ENCODE measurements at regions not wholly inside any gene's neighbourhood (a gene's known extent, or its start where the extent isn't known, plus 50 kb on each side); places are given as distances from the start of the nearest gene placed in this dataset.

GRCh38 chr20:16678779-16679178, 51.0 kb upstream of the SNRPB2 start:
- 87 to 88% methylated on average over 3 to 4 of the region's 4 CpGs for WGBS, 2 experiments (ENCODE audit: insufficient coverage in 1 of 2, insufficient read length in 1 of 2)
- H3K27ac ChIP-seq (ENCODE audit: low read depth, low read length) = no peak overlapping the region
- peaks cover 5% of the 10 kb centered on the region for H3K4me1 Mint-ChIP-seq
- no peaks in the 10 kb centered on the region for H3K36me3 ChIP-seq (ENCODE audit: control insufficient read depth, insufficient read depth, low read length)
- no peak overlapping the region for H3K4me3 ChIP-seq (ENCODE audit: low read length)
- peaks cover 6% of the 10 kb centered on the region for H3K9me3 Mint-ChIP-seq
- H3K9ac ChIP-seq (ENCODE audit: extremely low read depth, low read length, poor library complexity, severe bottlenecking) = no peak overlapping the region
- H3K4me1 ChIP-seq (ENCODE audit: control insufficient read depth, insufficient read depth, low read length) = no peaks in the 10 kb centered on the region
- peaks cover 5% of the 10 kb centered on the region for H3K9me3 ChIP-seq (ENCODE audit: control insufficient read depth, low read length)
- no peak for TF ChIP-seq CTCF (conservative IDR thresholded peaks at IDR 0.05)
- H3K36me3 Mint-ChIP-seq (ENCODE audit: low read depth) = no peaks in the 10 kb centered on the region
- H3K27me3 Mint-ChIP-seq (ENCODE audit: insufficient read depth) = no peaks in the 10 kb centered on the region
- no peak overlapping the region for H3K27ac Mint-ChIP-seq
- no peak overlapping the region for H3K4me3 Mint-ChIP-seq
- H3K27me3 ChIP-seq (ENCODE audit: control insufficient read depth, insufficient read depth, low read length, poor library complexity, severe bottlenecking) = no peaks in the 10 kb centered on the region
- DNase-seq = no peak

- DNase-seq = no peak
- H3K27ac ChIP-seq (ENCODE audit: low read depth, low read length) = no peak overlapping the region
- peaks cover 5% of the 10 kb centered on the region for H3K9me3 ChIP-seq (ENCODE audit: control insufficient read depth, low read length)
- no peaks in the 10 kb centered on the region for H3K27me3 ChIP-seq (ENCODE audit: control insufficient read depth, insufficient read depth, low read length, poor library complexity, severe bottlenecking)
- H3K36me3 Mint-ChIP-seq (ENCODE audit: low read depth) = no peaks in the 10 kb centered on the region
- H3K9me3 Mint-ChIP-seq = peaks cover 6% of the 10 kb centered on the region
- no peaks in the 10 kb centered on the region for H3K36me3 ChIP-seq (ENCODE audit: control insufficient read depth, insufficient read depth, low read length)
- peaks cover 5% of the 10 kb centered on the region for H3K4me1 Mint-ChIP-seq
- H3K27ac Mint-ChIP-seq = no peak overlapping the region
- no peaks in the 10 kb centered on the region for H3K27me3 Mint-ChIP-seq (ENCODE audit: insufficient read depth)
- no peaks in the 10 kb centered on the region for H3K4me1 ChIP-seq (ENCODE audit: control insufficient read depth, insufficient read depth, low read length)
- H3K4me3 ChIP-seq (ENCODE audit: low read length) = no peak overlapping the region
- TF ChIP-seq CTCF (conservative IDR thresholded peaks at IDR 0.05) = no peak
- H3K4me3 Mint-ChIP-seq = no peak overlapping the region
- WGBS, 2 experiments (ENCODE audit: insufficient coverage in 1 of 2, insufficient read length in 1 of 2) = 40 to 49% methylated on average over 1 of the region's 1 CpG
- H3K9ac ChIP-seq (ENCODE audit: extremely low read depth, low read length, poor library complexity, severe bottlenecking) = no peak overlapping the region
Measured at GRCh38 chr20:16676891-16677290, 52.9 kb upstream of the SNRPB2 start.

GRCh38 chr20:16675001-16675564, 54.7 kb upstream of the SNRPB2 start:
- no peak overlapping the region for H3K4me3 Mint-ChIP-seq
- Histone ChIP-seq H3K27me3 (ENCODE audit: control insufficient read depth, insufficient read depth, low read length, poor library complexity, severe bottlenecking) (no peaks in the 10 kb centered on the region), H3K4me1 (ENCODE audit: control insufficient read depth, insufficient read depth, low read length) (no peaks in the 10 kb centered on the region), H3K9me3 (ENCODE audit: control insufficient read depth, low read length) (peaks cover 5% of the 10 kb centered on the region), H3K36me3 (ENCODE audit: control insufficient read depth, insufficient read depth, low read length) (no peaks in the 10 kb centered on the region), H3K27ac (ENCODE audit: low read depth, low read length) (no peak overlapping the region), H3K4me3 (ENCODE audit: low read length) (no peak overlapping the region), H3K9ac (ENCODE audit: extremely low read depth, low read length, poor library complexity, severe bottlenecking) (no peak overlapping the region)
- no peak for TF ChIP-seq CTCF (conservative IDR thresholded peaks at IDR 0.05)
- no peak for DNase-seq
- no peak overlapping the region for H3K27ac Mint-ChIP-seq
- peaks cover 6% of the 10 kb centered on the region for H3K9me3 Mint-ChIP-seq
- H3K27me3 Mint-ChIP-seq (ENCODE audit: insufficient read depth) = no peaks in the 10 kb centered on the region
- H3K4me1 Mint-ChIP-seq = peaks cover 5% of the 10 kb centered on the region
- whole genome bisulfite sequencing, 2 experiments (ENCODE audit: insufficient coverage in 1 of 2, insufficient read length in 1 of 2) = 91 to 96% methylated on average over 4 of the region's 4 CpGs
- no peaks in the 10 kb centered on the region for H3K36me3 Mint-ChIP-seq (ENCODE audit: low read depth)

Measured in endodermal cell (in vitro differentiated cells).